HepG2 (cell line): ENCODE measurements at regions not wholly inside any gene's neighbourhood (a gene's known extent, or its start where the extent isn't known, plus 50 kb on each side); places are given as distances from the start of the nearest gene placed in this dataset.

Experiments used
- ATAC-seq: fragments of 200-7000 bp; cut with Tn5 transposase; 3 replicates; pipeline ENCODE4 v1.9.1; 2020; ENCODE audit warnings: mild to moderate bottlenecking, moderate library complexity
- BruUV-seq: library from RNA; stranded (reverse); fragments of 400-500 nt; replicated peaks from 2 replicates; lab custom pipeline; 2021; lab: Mats Ljungman, UMichigan
- CTCF ChIA-PET: fragments of 300-600 bp; formaldehyde crosslinking; extraction: SDS; loops from one replicate; lab custom pipeline; 2021; ENCODE audit warnings: low total read pairs, inconsistent platforms, low intra/inter-chr PET ratio; lab: Yijun Ruan, JAX
- POLR2A ChIA-PET: fragments of 350-600 bp; sonication (Branson Sonifier 250); formaldehyde crosslinking; loops from one replicate; lab custom pipeline; 2020; ENCODE audit warnings: antibody characterized with exemption, inconsistent platforms; lab: Yijun Ruan, JAX
- DNase-seq: peaks from one replicate; pipeline ENCODE4 v3.0.0-alpha.2; 2015; ENCODE audit warnings: low spot score
- FAIRE-seq: peaks from 3 replicates; lab custom pipeline; 2011; peaks lifted over from hg19 to GRCh38; lab: Jason Lieb, UNC
- H2AFZ ChIP-seq: one replicate; pipeline ENCODE4 v1.6.1; 2011; ENCODE audit warnings: low read length, inconsistent platforms
- H3K27ac ChIP-seq: fragments of 300-600 bp; 3 replicates; pipeline ENCODE4 v1.8.0; 2011; ENCODE audit warnings: mixed run types, mild to moderate bottlenecking, mixed read lengths, low read length, inconsistent platforms; ENCODE audit not compliant: insufficient read depth; ENCODE audit errors: extremely low read length
- H3K27me3 ChIP-seq, 2 experiments: fragments of 200-600 bp in 1 of 2; 2 replicates in 1 of 2; 3 replicates in 1 of 2; pipeline versions ENCODE4 v1.6.0 to v1.8.0; 2011; ENCODE audit warnings: low read length in 2 of 2, mild to moderate bottlenecking in 2 of 2, moderate library complexity in 2 of 2, inconsistent platforms in 1 of 2; ENCODE audit not compliant: insufficient read depth in 2 of 2, control insufficient read depth in 1 of 2
- H3K36me3 ChIP-seq, 2 experiments: fragments of 200-600 bp in 1 of 2; replicated peaks in 1 of 2; 2 replicates in 1 of 2; 3 replicates in 1 of 2; pipeline versions ENCODE4 v1.5.1 to v1.8.0; 2011; ENCODE audit warnings: low read length in 2 of 2, inconsistent platforms in 1 of 2; ENCODE audit not compliant: insufficient read depth in 2 of 2, control insufficient read depth in 1 of 2
- H3K4me1 ChIP-seq: 2 replicates; pipeline ENCODE4 v1.5.1; 2012; ENCODE audit warnings: low read length, inconsistent platforms; ENCODE audit not compliant: insufficient read depth
- H3K4me2 ChIP-seq: 2 replicates; pipeline ENCODE4 v1.6.0; 2011; ENCODE audit warnings: low read depth, low read length, inconsistent platforms
- H3K4me3 ChIP-seq, 3 experiments: fragments of 200-600 bp in 1 of 3; sonication (generic), shearing (Covaris generic) in 1 of 3; replicated peaks in 1 of 3; 2 replicates each; pipeline ENCODE4 v1.5.1; 2011 to 2016; ENCODE audit warnings: low read length in 3 of 3, inconsistent platforms in 2 of 3, low read depth in 2 of 3, mild to moderate bottlenecking in 2 of 3, control low read depth in 1 of 3, mixed read lengths in 1 of 3; ENCODE audit not compliant: insufficient read depth in 1 of 3
- H3K79me2 ChIP-seq: one replicate; pipeline ENCODE4 v1.6.1; 2011; ENCODE audit warnings: low read length, inconsistent platforms; ENCODE audit not compliant: insufficient read depth
- H3K9ac ChIP-seq: 2 replicates; pipeline ENCODE4 v1.6.0; 2011; ENCODE audit warnings: mild to moderate bottlenecking, low read depth, low read length, inconsistent platforms; ENCODE audit not compliant: insufficient read depth
- H3K9me3 ChIP-seq: 2 replicates; pipeline ENCODE4 v1.5.1; 2012; ENCODE audit warnings: mild to moderate bottlenecking, low read length
- H4K20me1 ChIP-seq: 2 replicates; pipeline ENCODE4 v1.6.0; 2011; ENCODE audit warnings: inconsistent platforms, mild to moderate bottlenecking, low read length, moderate library complexity; ENCODE audit not compliant: insufficient read depth
- HNRNPK ChIP-seq: fragments of 200-400 bp; formaldehyde crosslinking; IDR thresholded peaks from 2 replicates; pipeline ENCODE4 v1.6.1; 2018; ENCODE audit warnings: low read length, low read depth, moderate library complexity, mild to moderate bottlenecking; ENCODE audit not compliant: poor library complexity, severe bottlenecking
- HOXA3 ChIP-seq: sonication (generic); formaldehyde crosslinking; IDR thresholded peaks from 2 replicates; pipeline ENCODE4 v1.5.0; 2020; ENCODE audit warnings: missing genetic modification reagents
- NR1H2 ChIP-seq: sonication (generic); formaldehyde crosslinking; IDR thresholded peaks from 2 replicates; pipeline ENCODE4 v1.8.1; 2022; ENCODE audit warnings: low read depth, missing genetic modification reagents, borderline replicate concordance
- PCBP1 ChIP-seq: fragments of 200-400 bp; formaldehyde crosslinking; IDR thresholded peaks from 2 replicates; pipeline ENCODE4 v1.6.1; 2017; ENCODE audit warnings: mild to moderate bottlenecking, low read depth, low read length, borderline replicate concordance
- ZNF709 ChIP-seq: sonication (generic); formaldehyde crosslinking; IDR thresholded peaks from 2 replicates; pipeline ENCODE4 v1.5.0; 2020; ENCODE audit warnings: mild to moderate bottlenecking, missing genetic modification reagents
- WGBS: methylation state at CpG from one replicate; pipeline ENCODE4 v1.1.6; 2017; ENCODE audit warnings: low lambda C conversion rate; 5-methylcytosine and 5-hydroxymethylcytosine counted together
- in situ Hi-C: cut with HindIII; loops from 2 replicates; pipeline ENCODE4 v1.10.0; 2017; ENCODE audit warnings: low pct_unique_long_range_greater_than_20kb; ENCODE audit not compliant: extremely low pct_ligation_motif_present
- intact Hi-C: fragments of 100-400 bp; cut with micrococcal nuclease; formaldehyde crosslinking; loops from one replicate; pipeline ENCODE4 v1.10.0; 2022; ENCODE audit not compliant: unreplicated experiment
- TF ChIP-seq, protein P1 (sequence below): sonication (generic); formaldehyde crosslinking; conservative IDR thresholded peaks from 2 replicates; pipeline ENCODE4 v1.5.0; 2020; ENCODE audit warnings: missing genetic modification reagents
- TF ChIP-seq, protein P2 (sequence below): sonication (generic); formaldehyde crosslinking; IDR thresholded peaks from 2 replicates; pipeline ENCODE4 v1.5.0; 2020; ENCODE audit warnings: mild to moderate bottlenecking, low read depth, missing genetic modification reagents, borderline replicate concordance

DNA sequence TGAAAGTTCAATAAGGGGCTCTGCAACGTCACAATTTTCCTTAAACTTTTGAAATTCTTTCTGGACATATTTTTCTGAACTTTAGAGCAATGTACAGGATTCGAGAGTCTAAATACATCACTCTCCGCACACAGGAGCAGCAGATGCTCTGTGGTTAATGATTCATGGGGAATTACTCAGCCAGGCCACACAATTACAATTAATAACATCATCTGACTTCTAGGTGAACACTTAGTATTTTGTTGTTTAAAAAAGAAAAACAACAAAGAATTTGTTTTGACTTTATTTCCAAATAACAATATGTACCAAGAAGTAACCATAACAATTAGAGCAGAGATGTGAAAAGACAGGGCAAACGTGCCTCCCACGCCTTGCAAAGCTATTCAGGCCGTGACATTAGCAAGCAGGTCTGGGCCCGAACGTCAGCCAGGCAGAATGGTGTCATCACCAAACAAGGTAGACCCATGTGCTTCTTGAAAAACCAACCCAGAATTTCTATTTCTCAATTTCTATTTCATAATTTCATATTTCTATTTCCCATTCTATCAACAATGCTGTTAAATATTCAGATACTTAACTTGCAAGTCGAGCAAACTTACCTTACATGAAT is 236.3 kb downstream of the COL4A1 start (continued):
- TF ChIP-seq PCBP1 (no peak), ZNF709 (CRISPR knock-in tag) (no peak), NR1H2 (CRISPR knock-in tag) (no peak), HOXA3 (CRISPR knock-in tag) (no peak)
- TF ChIP-seq, protein P1, sequence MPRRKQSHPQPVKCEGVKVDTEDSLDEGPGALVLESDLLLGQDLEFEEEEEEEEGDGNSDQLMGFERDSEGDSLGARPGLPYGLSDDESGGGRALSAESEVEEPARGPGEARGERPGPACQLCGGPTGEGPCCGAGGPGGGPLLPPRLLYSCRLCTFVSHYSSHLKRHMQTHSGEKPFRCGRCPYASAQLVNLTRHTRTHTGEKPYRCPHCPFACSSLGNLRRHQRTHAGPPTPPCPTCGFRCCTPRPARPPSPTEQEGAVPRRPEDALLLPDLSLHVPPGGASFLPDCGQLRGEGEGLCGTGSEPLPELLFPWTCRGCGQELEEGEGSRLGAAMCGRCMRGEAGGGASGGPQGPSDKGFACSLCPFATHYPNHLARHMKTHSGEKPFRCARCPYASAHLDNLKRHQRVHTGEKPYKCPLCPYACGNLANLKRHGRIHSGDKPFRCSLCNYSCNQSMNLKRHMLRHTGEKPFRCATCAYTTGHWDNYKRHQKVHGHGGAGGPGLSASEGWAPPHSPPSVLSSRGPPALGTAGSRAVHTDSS, result no peak
- TF ChIP-seq, all 625 proteins: peak for 0

DNA sequence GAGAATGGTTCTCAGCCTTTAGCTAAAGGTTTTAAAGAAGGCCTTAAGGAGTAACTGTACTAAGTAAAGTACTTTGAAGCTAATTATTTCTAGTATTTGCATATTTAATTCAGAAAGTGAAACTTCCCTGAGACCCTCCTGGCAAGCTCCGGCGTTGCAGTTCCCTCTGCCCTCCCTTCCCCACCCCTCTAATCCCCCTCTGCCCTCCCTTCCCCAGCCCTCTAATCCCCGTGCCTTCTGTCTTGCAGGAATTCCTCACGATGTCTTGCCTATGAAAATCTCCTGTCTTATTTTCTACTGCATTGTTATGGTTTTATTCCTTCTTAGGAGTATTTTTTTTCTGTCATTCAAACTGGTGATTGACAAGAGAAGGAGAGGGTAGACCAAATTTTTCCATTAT is 236.9 kb downstream of the COL4A1 start:
- H3K9me3 ChIP-seq, result no peaks in the 10 kb centered on the region
- no peak overlapping the region for H3K4me2 ChIP-seq
- TF ChIP-seq HNRNPK, result peak; percentile 33
- TF ChIP-seq, protein P2, sequence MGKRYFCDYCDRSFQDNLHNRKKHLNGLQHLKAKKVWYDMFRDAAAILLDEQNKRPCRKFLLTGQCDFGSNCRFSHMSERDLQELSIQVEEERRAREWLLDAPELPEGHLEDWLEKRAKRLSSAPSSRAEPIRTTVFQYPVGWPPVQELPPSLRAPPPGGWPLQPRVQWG, result no peak
- TF ChIP-seq, all 625 proteins: peak for 1
- in situ Hi-C loops (no loop called here), intact Hi-C loops (no loop called here)
- Histone ChIP-seq H3K4me1 (no peaks in the 10 kb centered on the region), H3K9ac (no peak overlapping the region), H3K27ac (no peak overlapping the region), H3K27me3 (peaks cover 1 to 14% of the 10 kb centered on the region in 2 experiments; a peak in 2 of 5 replicates), H4K20me1 (no peaks in the 10 kb centered on the region), H2AFZ (no peak overlapping the region), H3K79me2 (no peaks in the 10 kb centered on the region), H3K36me3 (no peaks in the 10 kb centered on the region), H3K4me3 (no peak overlapping the region)
- ChIA-PET POLR2A (no interaction called here), CTCF (no interaction called here)
- ATAC-seq (no peak), DNase-seq (no peak), FAIRE-seq (no peak)
- BruUV-seq, result no TSS peak
- 8% methylated on average over 4 of the region's 4 CpGs for WGBS
